ENCODE measurements at regions not wholly inside any gene's neighbourhood (a gene's known extent, or its start where the extent isn't known, plus 50 kb on each side); places are given as distances from the start of the nearest gene placed in this dataset.

DNA sequence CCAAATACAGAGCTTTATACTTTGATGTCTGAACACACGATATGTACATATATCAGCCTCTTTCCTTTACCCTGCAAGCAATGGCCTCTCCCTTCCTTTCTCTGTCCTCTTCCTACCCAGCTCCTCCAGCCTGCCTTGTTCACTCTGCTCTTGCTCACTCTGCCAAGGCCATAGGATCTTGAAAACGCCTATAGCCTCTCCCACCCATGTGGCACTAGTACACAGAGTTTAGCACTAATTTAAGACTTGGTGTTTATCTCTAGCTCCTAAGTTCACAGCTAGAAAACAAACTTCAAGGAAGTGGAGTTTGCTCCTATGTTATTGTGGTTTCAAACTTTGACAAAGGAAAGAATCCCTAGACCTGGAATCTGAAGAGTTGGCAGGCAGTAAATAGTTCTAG, 225.0 kb upstream of the RUNX1 start:
- H3K9me3 ChIP-seq (ENCODE audit: control insufficient read depth, insufficient read depth, low read depth, low read length), result no peaks in the 10 kb centered on the region
- TF ChIP-seq ZNF302 (tag by site-specific recombination; IDR thresholded peaks at IDR 0.05; ENCODE audit: low read depth), result no peak
- TF ChIP-seq, protein P1, sequence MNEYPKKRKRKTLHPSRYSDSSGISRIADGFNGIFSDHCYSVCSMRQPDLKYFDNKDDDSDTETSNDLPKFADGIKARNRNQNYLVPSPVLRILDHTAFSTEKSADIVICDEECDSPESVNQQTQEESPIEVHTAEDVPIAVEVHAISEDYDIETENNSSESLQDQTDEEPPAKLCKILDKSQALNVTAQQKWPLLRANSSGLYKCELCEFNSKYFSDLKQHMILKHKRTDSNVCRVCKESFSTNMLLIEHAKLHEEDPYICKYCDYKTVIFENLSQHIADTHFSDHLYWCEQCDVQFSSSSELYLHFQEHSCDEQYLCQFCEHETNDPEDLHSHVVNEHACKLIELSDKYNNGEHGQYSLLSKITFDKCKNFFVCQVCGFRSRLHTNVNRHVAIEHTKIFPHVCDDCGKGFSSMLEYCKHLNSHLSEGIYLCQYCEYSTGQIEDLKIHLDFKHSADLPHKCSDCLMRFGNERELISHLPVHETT (tag by site-specific recombination; IDR thresholded peaks at IDR 0.05), result no peak
- no peak for TF ChIP-seq ZNF792 (tag by site-specific recombination; IDR thresholded peaks at IDR 0.05)
- no peak for TF ChIP-seq ZFP3 (tag by site-specific recombination; IDR thresholded peaks at IDR 0.05; ENCODE audit: low read depth)
- TF ChIP-seq ZNF518A (tag by site-specific recombination; conservative IDR thresholded peaks at IDR 0.05; ENCODE audit: low read depth), result no peak
- TF ChIP-seq SCRT2 (tag by site-specific recombination; IDR thresholded peaks at IDR 0.05), result no peak
- TF ChIP-seq ZNF26 (tag by site-specific recombination; IDR thresholded peaks at IDR 0.05), result no peak
- TF ChIP-seq GLIS2 (tag by site-specific recombination; IDR thresholded peaks at IDR 0.05), result no peak
- TF ChIP-seq ZNF548 (tag by site-specific recombination; IDR thresholded peaks at IDR 0.05), result no peak
- no peak for TF ChIP-seq ZNF266 (tag by site-specific recombination; IDR thresholded peaks at IDR 0.05; ENCODE audit: low read depth)
- no peak for TF ChIP-seq HOXC10 (CRISPR knock-in tag; IDR thresholded peaks at IDR 0.05)
- no peak for TF ChIP-seq ZNF155 (tag by site-specific recombination; IDR thresholded peaks at IDR 0.05)
- TF ChIP-seq ZNF621 (tag by site-specific recombination; IDR thresholded peaks at IDR 0.05), result no peak
- no peak for TF ChIP-seq ZNF670 (tag by site-specific recombination; IDR thresholded peaks at IDR 0.05; ENCODE audit: low read depth)
- TF ChIP-seq ZNF19 (tag by site-specific recombination; IDR thresholded peaks at IDR 0.05; ENCODE audit: low read depth), result no peak
- no peak for TF ChIP-seq GFI1B (tag by site-specific recombination; IDR thresholded peaks at IDR 0.05)
- ChIA-PET POLR2A (interaction anchor here (1.1 kb wide), 1 partner anchor 10 kb away, joined by 3 read pairs; no protein-coding TSS in a partner anchor), CTCF (interaction anchor here (0.7 kb wide), 1 partner anchor 203 kb away, joined by 3 read pairs; no protein-coding TSS in a partner anchor)
- H3K4me3 ChIP-seq (ENCODE audit: low read depth, low read length), result no peak overlapping the region
- no peaks in the 10 kb centered on the region for H3K36me3 ChIP-seq (ENCODE audit: control insufficient read depth in 2 of 2, insufficient read depth in 1 of 2, low read length in 2 of 2)
- H3K27ac ChIP-seq (ENCODE audit: extremely low read depth, low read depth, low read length), result no peak overlapping the region
- no peaks in the 10 kb centered on the region for H3K4me1 ChIP-seq (ENCODE audit: control insufficient read depth, insufficient read depth, low read length)

DNA sequence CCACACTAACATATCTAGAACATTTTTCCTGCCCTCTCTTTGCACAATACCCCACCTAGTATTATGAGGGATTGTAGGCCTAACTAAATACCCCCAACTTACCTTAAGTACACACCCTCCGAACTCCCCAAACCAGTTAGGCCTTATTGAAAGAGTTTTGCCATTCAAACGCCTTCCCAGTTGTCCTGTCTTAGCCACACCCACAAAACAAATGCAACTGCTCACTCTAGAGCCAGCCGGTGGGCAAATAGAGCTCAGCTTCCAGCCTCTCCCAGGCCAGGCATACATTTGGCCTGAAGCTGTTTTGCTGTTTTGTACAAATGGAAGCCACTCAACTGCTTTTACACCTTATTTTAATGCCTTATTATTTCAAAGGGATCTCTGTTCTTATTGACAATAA, 224.2 kb upstream of the RUNX1 start:
- ChIA-PET POLR2A (interaction anchor here (1.1 kb wide), 1 partner anchor 11 kb away, joined by 3 read pairs; no protein-coding TSS in a partner anchor), CTCF (no interaction called here)
- no peak overlapping the region for H3K4me3 ChIP-seq (ENCODE audit: low read depth, low read length)
- no peak overlapping the region for H3K27ac ChIP-seq (ENCODE audit: extremely low read depth, low read depth, low read length)
- H3K9me3 ChIP-seq (ENCODE audit: control insufficient read depth, insufficient read depth, low read depth, low read length), result no peaks in the 10 kb centered on the region
- TF ChIP-seq ZXDB (tag by site-specific recombination; IDR thresholded peaks at IDR 0.05), result no peak
- no peak for TF ChIP-seq SP2 (tag by site-specific recombination; IDR thresholded peaks at IDR 0.05)
- TF ChIP-seq REST (tag by site-specific recombination; IDR thresholded peaks at IDR 0.05), result no peak
- no peaks in the 10 kb centered on the region for H3K36me3 ChIP-seq (ENCODE audit: control insufficient read depth in 2 of 2, insufficient read depth in 1 of 2, low read length in 2 of 2)
- H3K4me1 ChIP-seq (ENCODE audit: control insufficient read depth, insufficient read depth, low read length), result no peaks in the 10 kb centered on the region

Measured in HEK293 (cell line).